Activated CD4-positive, alpha-beta T cell treated with anti-CD3 and anti-CD28 coated beads, Interleukin-10, Interleukin-2, amounts not matched to agents 100 ng/mL and 50 ng/mL, durations not matched to agents 16 hours and 8 hours (primary cell): ENCODE measurements at regions not wholly inside any gene's neighbourhood (a gene's known extent, or its start where the extent isn't known, plus 50 kb on each side); places are given as distances from the start of the nearest gene placed in this dataset.
"Not testable (repeated sequence)": the region's sequence is repeated elsewhere in the genome, so short reads cannot be mapped to it uniquely, and the experiment has no call there.

Experiments
- DNase-seq: peaks from one replicate; pipeline ENCODE4 v3.0.0-alpha.2; 2020

GRCh38 chr12:38016602-38017001 is 300.0 kb upstream of the ALG10B start:
- DNase-seq, result no peak

GRCh38 chr12:38025916-38026315 is 290.7 kb upstream of the ALG10B start:
- no peak for DNase-seq

GRCh38 chr12:38053113-38053512 is 263.5 kb upstream of the ALG10B start:
- no peak for DNase-seq

- peak; percentile 3 for DNase-seq
These were observed 262.7 kb upstream of the ALG10B start for GRCh38 chr12:38053655-38054464.

- no peak for DNase-seq
These were observed 259.6 kb upstream of the ALG10B start for GRCh38 chr12:38056701-38057689.

GRCh38 chr12:38099686-38100085 is 216.9 kb upstream of the ALG10B start:
- DNase-seq, result no peak

- no peak for DNase-seq
These were observed 214.8 kb upstream of the ALG10B start for GRCh38 chr12:38101753-38102152.

- no peak for DNase-seq
These were observed 214.4 kb upstream of the ALG10B start for GRCh38 chr12:38102197-38102596.

- DNase-seq, result no peak
These were observed 206.4 kb upstream of the ALG10B start for GRCh38 chr12:38110026-38110699.

GRCh38 chr12:38113991-38114390 is 202.6 kb upstream of the ALG10B start:
- DNase-seq, result no peak

- no peak for DNase-seq
These were observed 199.6 kb upstream of the ALG10B start for GRCh38 chr12:38116968-38117367.

GRCh38 chr12:38118632-38119031 is 197.9 kb upstream of the ALG10B start:
- no peak for DNase-seq

- DNase-seq, result no peak
These were observed 196.1 kb upstream of the ALG10B start for GRCh38 chr12:38120438-38120837.

- DNase-seq, result not testable (repeated sequence)
These were observed 193.5 kb upstream of the ALG10B start for GRCh38 chr12:38123028-38123427.

GRCh38 chr12:38123566-38124246 is 192.9 kb upstream of the ALG10B start:
- DNase-seq, result no peak

- DNase-seq, result no peak
These were observed 192.1 kb upstream of the ALG10B start for GRCh38 chr12:38124247-38125012.

- DNase-seq, result no peak
These were observed 184.4 kb upstream of the ALG10B start for GRCh38 chr12:38132139-38132538.

GRCh38 chr12:38137287-38137686 is 179.3 kb upstream of the ALG10B start:
- DNase-seq, result no peak

- DNase-seq, result no peak
These were observed 178.9 kb upstream of the ALG10B start for GRCh38 chr12:38137716-38138115.

- DNase-seq, result peak; percentile 63
These were observed 178.1 kb upstream of the ALG10B start for GRCh38 chr12:38138225-38139221.
